GM18517 (cell line): ENCODE measurements at regions not wholly inside any gene's neighbourhood (a gene's known extent, or its start where the extent isn't known, plus 50 kb on each side); places are given as distances from the start of the nearest gene placed in this dataset.

Experiments used
- ATAC-seq: cut with Tn5 transposase; IDR thresholded peaks from one replicate; pipeline ENCODE4 v1.9.1; 2021; ENCODE audit warnings: mild to moderate bottlenecking, moderate library complexity; ENCODE audit not compliant: unreplicated experiment

- ATAC-seq = no peak
These were observed 499.3 kb downstream of the FOXG1 start for GRCh38 chr14:29265852-29266251.

- no peak for ATAC-seq
These were observed 505.1 kb downstream of the FOXG1 start for GRCh38 chr14:29271669-29272068.

DNA sequence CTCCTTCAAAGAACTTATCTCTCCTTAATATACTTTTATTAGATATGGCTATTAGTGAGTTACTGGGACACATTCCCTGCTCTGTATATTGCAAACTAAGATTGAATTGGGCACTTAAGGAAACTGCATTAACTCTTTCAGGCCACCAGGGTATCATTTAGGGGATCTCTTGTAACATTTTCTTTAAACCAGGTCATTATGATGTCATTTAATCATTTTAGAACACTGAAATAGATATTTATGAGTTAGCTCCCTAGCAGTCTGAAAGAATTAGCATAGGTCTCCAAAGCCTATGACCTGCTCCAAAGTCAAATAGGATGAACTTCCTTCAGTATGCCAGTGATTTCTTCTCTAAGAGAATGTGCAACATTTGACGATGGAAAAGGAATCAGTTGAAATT, 506.9 kb downstream of the FOXG1 start:
- no peak for ATAC-seq

GRCh38 chr14:29274890-29275596, 508.5 kb downstream of the FOXG1 start:
- ATAC-seq = no peak

GRCh38 chr14:29278301-29279263, 512.0 kb downstream of the FOXG1 start:
- ATAC-seq = no peak

DNA sequence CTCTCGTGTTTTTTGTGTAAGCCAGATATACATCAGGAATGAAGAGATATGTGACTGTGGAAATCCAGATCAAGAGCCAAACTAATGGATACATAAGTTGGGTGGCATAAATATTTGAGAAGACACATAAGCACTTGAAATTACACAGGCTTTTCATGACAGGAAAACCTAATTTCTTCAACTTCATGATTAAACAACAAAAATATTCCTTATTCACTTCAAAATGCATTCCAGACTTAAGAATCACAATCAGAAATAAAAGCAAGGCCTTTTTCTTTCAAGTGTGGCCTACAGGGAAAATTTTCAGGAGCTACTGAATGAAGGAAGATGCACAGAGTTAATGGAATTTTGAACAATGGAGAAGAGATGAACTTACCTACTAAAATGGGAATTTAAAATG, 515.6 kb downstream of the FOXG1 start:
- ATAC-seq = no peak

- ATAC-seq = no peak
These were observed 523.9 kb downstream of the FOXG1 start for GRCh38 chr14:29290441-29290840.

GRCh38 chr14:29299372-29299771, 532.8 kb downstream of the FOXG1 start:
- no peak for ATAC-seq

DNA sequence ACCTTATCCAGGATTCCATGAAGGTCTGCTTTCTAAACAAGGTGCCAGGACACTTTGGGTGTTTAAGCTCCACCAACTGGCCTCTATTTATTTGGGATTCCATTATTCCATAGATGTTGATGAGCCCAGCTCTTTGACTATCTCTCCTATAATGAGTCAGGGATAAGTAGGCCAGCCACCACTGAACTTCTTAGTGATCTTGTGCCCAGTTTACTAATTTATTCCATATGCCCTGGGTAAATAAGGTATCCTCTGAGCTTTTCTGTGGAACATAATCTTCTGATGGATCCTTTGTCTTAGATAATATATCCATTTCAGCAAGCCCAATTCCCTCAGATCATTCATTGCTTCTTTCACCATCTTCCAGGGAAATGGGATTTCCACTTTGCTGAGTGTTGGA, 535.0 kb downstream of the FOXG1 start:
- no peak for ATAC-seq

- ATAC-seq = no peak
These were observed 543.6 kb downstream of the FOXG1 start for GRCh38 chr14:29310210-29310609.

DNA sequence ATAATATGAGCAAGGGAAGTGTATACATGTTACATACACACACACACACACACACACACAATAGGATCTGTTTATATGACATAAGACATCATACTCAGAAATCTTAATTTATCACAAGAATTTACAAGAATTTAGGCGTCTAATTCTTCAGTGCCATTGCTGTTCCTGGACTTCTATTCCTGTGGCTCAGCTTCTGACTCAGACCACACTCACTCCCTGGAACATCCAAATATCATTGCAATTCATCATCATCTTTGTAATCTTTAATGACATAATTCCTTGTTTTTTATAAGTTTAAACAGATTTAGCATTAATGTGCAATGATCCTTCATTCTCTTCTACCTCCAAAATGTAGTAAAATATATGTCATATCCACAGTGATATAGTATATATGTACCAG, 544.2 kb downstream of the FOXG1 start:
- no peak for ATAC-seq

GRCh38 chr14:29311983-29312382, 545.4 kb downstream of the FOXG1 start:
- ATAC-seq = no peak

DNA sequence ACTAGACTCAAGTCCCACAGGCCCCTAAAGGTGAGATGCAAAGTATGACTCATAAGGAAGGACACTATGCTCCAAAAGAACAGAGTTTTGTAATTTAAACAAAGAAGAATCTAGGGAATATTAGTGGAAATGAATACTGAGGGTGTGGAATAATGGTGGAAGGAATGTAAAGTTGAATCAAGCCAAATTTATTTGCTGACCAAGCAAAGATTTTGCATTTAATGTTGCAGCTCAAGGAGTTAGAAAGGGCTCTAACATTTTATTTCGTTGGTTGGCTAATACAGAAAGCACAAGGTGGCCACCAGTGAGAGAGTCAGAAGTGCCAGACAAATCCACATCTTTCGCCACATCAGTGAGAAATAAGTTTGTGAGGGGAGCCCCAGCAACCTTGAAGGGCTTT, 550.3 kb downstream of the FOXG1 start:
- no peak for ATAC-seq

DNA sequence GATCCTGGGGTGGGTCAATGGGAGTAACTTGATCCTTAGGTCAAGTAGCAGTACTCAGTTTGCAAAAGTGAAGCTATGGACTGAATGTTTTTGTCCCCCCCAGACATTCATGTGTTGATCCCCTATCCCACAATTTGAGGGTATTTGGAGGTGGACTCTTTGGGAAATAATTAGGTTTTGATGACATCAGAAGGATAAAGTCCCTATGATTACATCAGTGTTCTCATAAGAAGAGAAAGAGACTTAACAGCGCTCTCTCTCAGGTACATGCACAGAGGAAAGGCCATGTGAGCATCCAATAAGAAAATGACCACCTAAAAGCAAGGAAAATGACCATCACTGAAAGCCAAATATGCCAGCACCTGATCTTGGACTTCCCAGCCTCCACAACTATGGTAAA, 550.8 kb downstream of the FOXG1 start:
- ATAC-seq = no peak

DNA sequence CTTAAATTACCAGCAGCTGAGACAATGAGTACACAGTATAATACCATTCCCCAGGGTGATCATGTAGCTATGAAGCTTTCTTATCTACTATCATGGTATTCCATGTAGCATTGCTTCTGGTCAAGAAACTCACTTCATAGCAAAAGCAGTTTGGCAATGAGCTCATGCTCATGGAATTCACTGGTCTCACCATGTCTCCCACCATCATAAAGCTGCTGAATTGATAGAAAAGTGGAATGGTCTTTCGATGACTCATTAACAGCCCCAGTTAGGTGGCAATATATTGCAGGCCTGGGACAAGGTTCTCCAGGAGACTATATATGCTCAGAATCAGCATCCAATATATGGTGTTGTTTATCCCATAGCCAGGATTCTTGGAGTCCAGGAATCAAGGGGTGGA, 553.7 kb downstream of the FOXG1 start:
- ATAC-seq = no peak

DNA sequence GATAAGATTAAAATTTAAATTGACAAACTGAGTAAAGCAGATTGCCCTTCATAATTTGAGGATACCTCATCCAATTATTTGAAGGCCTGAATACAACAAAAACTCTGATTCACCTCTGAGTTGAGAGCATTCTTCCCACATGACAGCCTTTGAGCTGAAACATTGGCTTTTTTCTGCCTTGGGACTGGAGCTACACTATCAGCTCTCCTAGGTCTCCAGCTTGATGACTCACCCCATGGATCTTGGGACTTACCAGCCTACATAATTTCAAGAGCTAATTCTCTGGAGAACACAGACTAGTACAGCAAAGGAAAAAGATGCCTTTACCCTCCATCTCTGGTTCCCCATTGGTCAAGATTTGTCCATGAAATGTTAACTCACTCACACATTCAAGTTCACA, 555.1 kb downstream of the FOXG1 start:
- no peak for ATAC-seq

GRCh38 chr14:29339494-29340172, 573.0 kb downstream of the FOXG1 start:
- no peak for ATAC-seq

- no peak for ATAC-seq
These were observed 579.1 kb downstream of the PRKD1 start for GRCh38 chr14:29348504-29348903.

GRCh38 chr14:29350496-29350895, 577.2 kb downstream of the PRKD1 start:
- no peak for ATAC-seq

DNA sequence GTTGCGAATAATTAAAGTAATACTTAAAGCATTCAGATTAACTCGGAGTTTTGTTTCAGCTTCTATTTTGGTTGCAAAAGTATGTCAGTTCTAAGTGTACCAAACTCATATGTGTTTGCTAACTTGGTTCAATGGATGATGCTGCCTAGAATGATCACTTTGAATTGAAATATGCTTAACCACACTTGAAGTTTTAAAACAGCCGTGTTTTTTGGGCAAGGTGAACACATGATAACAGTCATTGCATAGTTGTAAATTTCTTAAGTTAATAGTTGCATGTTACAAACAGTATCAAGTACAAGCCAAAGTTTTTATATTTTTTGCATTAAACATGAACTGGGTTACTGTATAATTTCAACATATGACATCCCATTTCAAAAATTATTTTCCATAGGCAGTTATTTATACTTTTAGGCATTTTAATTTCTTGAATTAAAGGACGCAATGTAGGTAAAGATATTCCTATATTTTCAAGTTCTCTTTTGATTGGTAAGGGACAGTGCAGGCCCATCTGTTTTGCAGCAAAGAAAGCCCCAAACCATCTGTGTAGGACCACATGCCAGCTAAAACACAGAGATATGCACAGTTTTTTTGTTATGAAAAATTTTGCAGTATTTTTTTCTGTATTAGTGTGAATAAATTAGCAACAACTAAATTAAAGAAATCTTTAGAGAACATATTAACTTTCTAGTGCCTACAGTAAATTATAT, 575.5 kb downstream of the PRKD1 start:
- ATAC-seq = no peak

DNA sequence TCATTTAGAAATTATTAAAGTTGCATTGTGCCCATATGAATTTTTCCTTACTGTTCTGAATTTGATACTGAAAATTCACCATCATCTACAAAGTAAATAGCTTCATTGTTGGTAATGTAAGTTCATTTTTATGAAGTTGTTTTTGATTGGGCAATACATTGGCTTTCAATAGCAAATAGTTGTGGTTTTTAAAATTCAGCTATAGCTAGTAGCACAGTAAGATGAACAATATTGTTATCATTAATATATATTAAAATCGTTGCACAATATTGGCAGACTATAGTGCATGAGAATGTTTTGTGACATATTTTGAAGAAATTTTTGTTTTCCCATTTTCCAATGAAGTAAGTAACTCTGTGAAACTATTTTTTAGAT, 575.0 kb downstream of the PRKD1 start:
- no peak for ATAC-seq
